Right lobe of liver (tissue), 6 donors: ENCODE measurements at regions not wholly inside any gene's neighbourhood (a gene's known extent, or its start where the extent isn't known, plus 50 kb on each side); places are given as distances from the start of the nearest gene placed in this dataset.

Experiments
- ATAC-seq, 4 donors: fragments of 200-7000 bp; cut with Tn5 transposase; one replicate each; pipeline ENCODE4 v1.9.1; 2020; ENCODE audit warnings: mild to moderate bottlenecking in 4 of 4, moderate library complexity in 4 of 4
- DNase-seq, 3 donors: peaks; one replicate each; pipeline ENCODE4 v3.0.0-alpha.2; 2020
- H3K27ac ChIP-seq, 3 donors: fragments of 200-600 bp; one replicate each; pipeline ENCODE4 v1.8.0; 2022
- H3K27me3 ChIP-seq, 2 donors: fragments of 200-600 bp; one replicate each; pipeline ENCODE4 v1.8.0; 2022
- H3K36me3 ChIP-seq, 4 donors: fragments of 200-600 bp; sonication (generic) in 1 of 4; one replicate each; pipeline versions ENCODE4 v1.5.1 to v1.8.0; 2017 to 2022; ENCODE audit warnings: control low read depth in 1 of 4
- H3K4me1 ChIP-seq, 4 donors: fragments of 200-600 bp; sonication (generic) in 1 of 4; one replicate each; pipeline versions ENCODE4 v1.5.1 to v1.8.0; 2017 to 2022; ENCODE audit warnings: control low read depth in 1 of 4
- H3K4me3 ChIP-seq, 3 donors: fragments of 200-600 bp; one replicate each; pipeline ENCODE4 v1.8.0; 2022
- H3K9me3 ChIP-seq, 4 donors: fragments of 200-600 bp; sonication (generic) in 1 of 4; one replicate each; pipeline versions ENCODE4 v1.5.1 to v1.8.0; 2017 to 2022; ENCODE audit warnings: control low read depth in 1 of 4
- POLR2A ChIP-seq: fragments of 450-650 bp; IDR thresholded peaks from one replicate; pipeline ENCODE4 v1.6.1; 2017; ENCODE audit warnings: antibody characterized with exemption, mild to moderate bottlenecking
- whole genome bisulfite sequencing: methylation state at CpG from one replicate; pipeline ENCODE4 v1.1.6; 2018; ENCODE audit warnings: low coverage, low lambda C conversion rate; ENCODE audit not compliant: insufficient coverage; ENCODE audit errors: missing lambda C conversion rate; 5-methylcytosine and 5-hydroxymethylcytosine counted together
- intact Hi-C, 2 donors: fragments of 100-400 bp; cut with DNase I; formaldehyde crosslinking; loops; one replicate each; pipeline versions ENCODE4 v1.11.2 to v1.14.1; 2022
- TF ChIP-seq, protein P1 (sequence below), 4 donors: fragments of 200-600 bp in 3 of 4; fragments of 450-650 bp in 1 of 4; IDR thresholded peaks; one replicate each; pipeline versions ENCODE4 v1.5.1 to v1.8.0; 2016 to 2022; ENCODE audit warnings: antibody characterized with exemption in 4 of 4, mild to moderate bottlenecking in 2 of 4
- donor health status: DM: no; HTN: yes; CAD: no.
- donor health status: DM: no; HTN: no; CAD: no.
- donor health status: DM: no; HTN: no; CAD: no.
- donor health status: DM: no; HTN: yes; CAD: no.
- donor health status: DM: no; HTN: yes; CAD: no.

GRCh38 chr20:40563296-40563950 is 125.6 kb downstream of the MAFB start:
- 71% methylated on average over 5 of the region's 8 CpGs for whole genome bisulfite sequencing
- ATAC-seq (no peak), DNase-seq (no peak)
- Histone ChIP-seq H3K27me3 (no peaks in the 10 kb centered on the region), H3K4me1 (no peaks in the 10 kb centered on the region), H3K36me3 (no peaks in the 10 kb centered on the region), H3K27ac (no peak overlapping the region), H3K4me3 (no peak overlapping the region), H3K9me3 (no peaks in the 10 kb centered on the region)
- TF ChIP-seq POLR2A = no peak
- TF ChIP-seq, protein P1, sequence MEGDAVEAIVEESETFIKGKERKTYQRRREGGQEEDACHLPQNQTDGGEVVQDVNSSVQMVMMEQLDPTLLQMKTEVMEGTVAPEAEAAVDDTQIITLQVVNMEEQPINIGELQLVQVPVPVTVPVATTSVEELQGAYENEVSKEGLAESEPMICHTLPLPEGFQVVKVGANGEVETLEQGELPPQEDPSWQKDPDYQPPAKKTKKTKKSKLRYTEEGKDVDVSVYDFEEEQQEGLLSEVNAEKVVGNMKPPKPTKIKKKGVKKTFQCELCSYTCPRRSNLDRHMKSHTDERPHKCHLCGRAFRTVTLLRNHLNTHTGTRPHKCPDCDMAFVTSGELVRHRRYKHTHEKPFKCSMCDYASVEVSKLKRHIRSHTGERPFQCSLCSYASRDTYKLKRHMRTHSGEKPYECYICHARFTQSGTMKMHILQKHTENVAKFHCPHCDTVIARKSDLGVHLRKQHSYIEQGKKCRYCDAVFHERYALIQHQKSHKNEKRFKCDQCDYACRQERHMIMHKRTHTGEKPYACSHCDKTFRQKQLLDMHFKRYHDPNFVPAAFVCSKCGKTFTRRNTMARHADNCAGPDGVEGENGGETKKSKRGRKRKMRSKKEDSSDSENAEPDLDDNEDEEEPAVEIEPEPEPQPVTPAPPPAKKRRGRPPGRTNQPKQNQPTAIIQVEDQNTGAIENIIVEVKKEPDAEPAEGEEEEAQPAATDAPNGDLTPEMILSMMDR (IDR thresholded peaks at IDR 0.05) = no peak
- intact Hi-C loops = no loop called here

- H3K27ac ChIP-seq = no peak overlapping the region
- H3K4me1 ChIP-seq = no peaks in the 10 kb centered on the region
- no peaks in the 10 kb centered on the region for H3K9me3 ChIP-seq
- no peak for TF ChIP-seq POLR2A
- TF ChIP-seq, protein P1 (IDR thresholded peaks at IDR 0.05) = no peak
- 50% methylated on average over 1 of the region's 2 CpGs for WGBS
- no peaks in the 10 kb centered on the region for H3K27me3 ChIP-seq
- no peak for DNase-seq
- H3K4me3 ChIP-seq = no peak overlapping the region
- ATAC-seq = peak in 2 of 4 donors; percentile 42 to 73
- intact Hi-C loops = no loop called here
- H3K36me3 ChIP-seq = no peaks in the 10 kb centered on the region
Observed at GRCh38 chr20:40562031-40562430, 127.0 kb downstream of the MAFB start.

GRCh38 chr20:40561187-40561586 is 127.8 kb downstream of the MAFB start:
- no peaks in the 10 kb centered on the region for H3K4me1 ChIP-seq
- no peak for DNase-seq
- intact Hi-C loops = no loop called here
- no peaks in the 10 kb centered on the region for H3K9me3 ChIP-seq
- H3K27ac ChIP-seq = no peak overlapping the region
- 75% methylated on average over 2 of the region's 3 CpGs for WGBS
- TF ChIP-seq POLR2A = no peak
- TF ChIP-seq, protein P1 (IDR thresholded peaks at IDR 0.05) = no peak
- H3K36me3 ChIP-seq = no peaks in the 10 kb centered on the region
- no peak for ATAC-seq
- H3K4me3 ChIP-seq = no peak overlapping the region
- H3K27me3 ChIP-seq = no peaks in the 10 kb centered on the region

DNA sequence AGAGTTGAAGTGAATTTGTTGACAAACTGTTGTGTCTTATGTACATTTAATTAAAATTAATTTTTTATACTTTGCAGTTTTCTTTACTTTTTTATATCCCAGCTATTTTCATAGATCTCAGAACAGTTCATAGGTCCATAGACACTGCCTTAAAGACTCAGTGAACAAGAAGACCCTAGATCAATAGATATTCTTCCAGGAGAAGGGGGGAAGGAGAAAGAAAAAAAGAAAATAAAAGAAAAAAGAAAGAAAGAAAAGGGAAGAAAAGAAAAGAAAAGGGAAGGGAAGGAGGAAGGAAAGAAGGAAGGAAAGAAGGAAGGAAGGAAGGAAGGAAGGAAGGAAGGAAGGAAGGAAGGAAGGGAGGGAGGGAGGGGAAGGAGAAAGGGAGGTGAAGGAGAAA is 130.8 kb downstream of the MAFB start:
- Histone ChIP-seq H3K36me3 (no peaks in the 10 kb centered on the region), H3K4me3 (no peak overlapping the region), H3K27ac (no peak overlapping the region), H3K27me3 (no peaks in the 10 kb centered on the region), H3K9me3 (peaks cover 0 to 8% (median 0%) of the 10 kb centered on the region in 4 donors), H3K4me1 (peaks cover 0 to 5% (median 0%) of the 10 kb centered on the region in 4 donors)
- no peak for TF ChIP-seq POLR2A
- TF ChIP-seq, protein P1 (IDR thresholded peaks at IDR 0.05) = no peak
- DNase-seq (no peak), ATAC-seq (no peak)
- intact Hi-C loops = loop anchor here (10.0 kb wide), 2 partner anchors 107 to 127 kb away; partner anchors contain the start of gene MAFB (in 1 of the 2)
